GM18519 (cell line): ENCODE measurements at regions not wholly inside any gene's neighbourhood (a gene's known extent, or its start where the extent isn't known, plus 50 kb on each side); places are given as distances from the start of the nearest gene placed in this dataset.
"Not testable (repeated sequence)": the region's sequence is repeated elsewhere in the genome, so short reads cannot be mapped to it uniquely, and the experiment has no call there.

Source experiments
- ATAC-seq: cut with Tn5 transposase; IDR thresholded peaks from one replicate; pipeline ENCODE4 v1.9.1; 2021; ENCODE audit warnings: mild to moderate bottlenecking, moderate library complexity; ENCODE audit not compliant: unreplicated experiment, low FRiP score

GRCh38 chr10:17538941-17539340 lies 78.2 kb downstream of the HACD1 start:
- ATAC-seq: no peak

DNA sequence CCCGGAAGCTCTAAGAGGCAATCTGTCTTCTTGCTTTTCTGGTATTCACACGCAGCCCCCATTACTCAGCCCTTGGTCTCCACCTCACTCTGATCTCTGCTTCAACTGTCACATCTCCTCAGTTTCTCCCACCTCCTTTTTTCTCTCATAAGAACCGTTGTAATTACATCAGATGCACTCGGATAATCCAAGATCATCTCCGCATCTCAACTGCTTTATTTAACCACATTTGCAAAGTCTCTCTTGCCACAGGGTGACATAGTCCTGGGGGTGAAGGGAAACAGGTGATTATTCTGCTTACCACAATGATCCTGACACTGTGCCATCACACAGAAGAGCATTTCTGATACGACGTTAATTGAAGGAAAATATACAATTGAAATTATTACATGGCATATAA lies 79.9 kb downstream of the HACD1 start:
- ATAC-seq: no peak

DNA sequence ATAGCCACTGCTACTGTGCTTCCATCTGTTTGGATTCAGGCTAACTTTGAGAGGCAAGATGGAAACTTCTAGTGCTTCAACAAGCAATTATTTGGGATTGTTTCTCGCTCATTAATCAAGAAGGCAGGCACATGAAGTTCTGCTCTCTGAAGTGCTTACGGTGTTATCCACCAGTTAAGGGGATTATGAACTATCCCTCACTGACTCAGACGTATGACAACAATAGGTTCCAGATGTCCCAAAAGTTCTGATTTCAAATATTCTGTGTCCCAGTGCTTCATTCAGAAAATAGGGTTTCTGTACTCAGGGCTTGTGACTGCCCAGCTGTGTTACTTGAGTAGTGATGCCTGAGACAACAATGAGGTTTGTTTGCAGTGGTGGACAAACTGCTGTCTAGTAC lies 81.0 kb downstream of the HACD1 start:
- ATAC-seq: no peak

DNA sequence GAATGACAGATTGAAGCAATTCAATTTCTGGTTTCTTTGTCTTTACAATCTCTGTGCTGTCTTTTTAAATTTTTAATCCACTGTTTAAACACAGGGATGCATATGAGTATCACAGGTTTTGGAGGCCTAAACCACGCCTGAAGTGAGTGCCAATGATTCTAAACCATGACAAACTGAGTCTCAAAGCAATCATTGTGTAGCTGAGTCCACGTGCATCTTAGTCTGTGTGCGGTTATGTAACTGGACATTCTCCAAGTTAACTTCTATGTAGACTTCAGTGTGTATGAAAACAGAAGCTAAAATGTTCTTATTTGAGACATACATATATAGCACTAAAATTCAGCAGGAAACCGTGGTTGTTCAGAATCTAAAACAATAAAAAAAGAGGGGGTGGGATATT lies 79.3 kb upstream of the ST8SIA6 start:
- ATAC-seq: no peak

GRCh38 chr10:17528306-17528862 lies 74.0 kb upstream of the ST8SIA6 start:
- ATAC-seq: no peak

DNA sequence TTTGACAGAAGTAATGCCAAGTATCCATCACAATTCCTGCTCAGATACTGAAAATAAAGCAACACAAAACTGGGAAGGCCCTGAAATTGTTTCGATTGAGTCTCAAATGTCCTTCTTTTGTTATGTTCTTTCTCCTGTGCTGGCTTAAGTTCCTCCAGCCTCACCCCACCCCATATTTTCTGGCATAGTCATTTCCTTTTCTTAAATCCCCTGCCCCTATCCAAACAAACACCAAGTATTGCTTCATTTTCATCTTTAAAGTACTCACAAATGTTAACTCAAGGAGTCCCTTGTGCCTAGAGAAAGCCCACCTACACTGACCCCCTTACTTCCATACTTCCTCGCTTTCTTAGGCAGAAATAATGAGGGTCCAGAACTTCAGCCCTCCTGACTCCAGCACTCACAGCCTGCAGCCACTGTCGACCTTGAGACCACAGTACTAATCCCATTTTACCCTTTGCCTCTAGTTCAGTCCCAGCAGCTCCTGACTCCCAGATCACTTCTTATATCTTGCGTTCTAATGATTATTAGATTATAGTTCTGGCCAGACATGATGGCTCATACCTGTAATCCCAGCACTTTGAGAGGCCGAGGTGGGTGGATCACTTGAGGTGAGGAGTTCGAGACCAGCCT lies 73.2 kb upstream of the ST8SIA6 start:
- no peak for ATAC-seq

DNA sequence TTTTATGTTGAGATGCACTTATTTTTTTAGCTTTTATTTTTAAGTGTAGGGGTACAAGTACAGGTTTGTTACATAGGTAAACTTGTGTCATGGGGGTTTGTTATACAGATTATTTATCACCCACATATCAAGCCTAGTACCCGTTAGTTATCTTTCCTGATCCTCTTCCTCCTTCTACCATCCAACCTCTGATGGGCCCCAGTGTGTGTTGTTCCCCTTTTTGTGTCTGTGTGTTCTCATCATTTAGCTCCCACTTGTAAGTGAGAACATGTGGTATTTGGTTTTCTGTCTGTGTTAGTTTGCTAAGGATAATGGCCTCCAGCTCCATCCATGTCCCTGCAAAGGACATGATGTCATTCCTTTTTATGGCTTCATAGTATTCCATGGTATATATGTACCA lies 72.2 kb upstream of the ST8SIA6 start:
- not testable (repeated sequence) for ATAC-seq

GRCh38 chr10:17523917-17524316 lies 69.5 kb upstream of the ST8SIA6 start:
- ATAC-seq: no peak

GRCh38 chr10:17523246-17523753 lies 68.9 kb upstream of the ST8SIA6 start:
- no peak for ATAC-seq

DNA sequence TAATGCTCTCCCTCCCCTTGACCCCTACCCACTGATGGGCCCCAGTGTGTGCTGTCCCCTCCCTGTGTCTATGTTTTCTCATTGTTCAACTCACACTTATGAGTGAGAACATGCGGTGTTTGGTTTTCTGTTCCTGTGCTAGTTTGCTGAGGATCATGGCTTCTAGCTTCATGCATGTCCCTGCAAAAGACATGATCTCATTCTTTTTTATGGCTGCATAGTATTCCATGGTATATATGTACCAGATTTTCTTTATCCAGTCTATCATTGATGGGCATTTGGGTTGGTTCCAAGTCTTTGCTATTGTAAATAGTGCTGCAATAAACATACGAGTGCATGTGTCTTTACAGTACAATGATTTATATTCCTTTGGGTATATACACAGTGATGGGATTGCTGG lies 67.9 kb upstream of the ST8SIA6 start:
- ATAC-seq: not testable (repeated sequence)

GRCh38 chr10:17519457-17519856 lies 65.1 kb upstream of the ST8SIA6 start:
- ATAC-seq: no peak

DNA sequence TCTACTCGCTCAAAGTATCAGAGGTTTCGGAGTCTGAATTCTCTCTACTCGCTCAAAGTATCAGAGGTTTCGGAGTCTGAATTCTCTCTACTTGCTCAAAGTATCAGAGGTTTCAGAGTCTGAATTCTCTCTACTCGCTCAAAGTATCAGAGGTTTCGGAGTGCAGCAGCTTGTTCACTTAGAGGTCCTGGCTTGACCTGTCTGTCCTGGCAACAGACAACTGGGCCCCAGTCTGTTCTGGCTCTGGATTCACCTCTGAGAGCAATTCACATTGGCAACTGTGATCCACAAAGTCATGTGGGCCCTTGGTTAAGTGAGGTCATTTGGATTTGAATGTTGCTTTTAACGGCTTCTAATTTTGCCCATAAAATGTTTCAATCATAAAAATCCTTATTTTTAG lies 63.9 kb upstream of the ST8SIA6 start:
- ATAC-seq: no peak

GRCh38 chr10:17516376-17516775 lies 62.0 kb upstream of the ST8SIA6 start:
- ATAC-seq: no peak

DNA sequence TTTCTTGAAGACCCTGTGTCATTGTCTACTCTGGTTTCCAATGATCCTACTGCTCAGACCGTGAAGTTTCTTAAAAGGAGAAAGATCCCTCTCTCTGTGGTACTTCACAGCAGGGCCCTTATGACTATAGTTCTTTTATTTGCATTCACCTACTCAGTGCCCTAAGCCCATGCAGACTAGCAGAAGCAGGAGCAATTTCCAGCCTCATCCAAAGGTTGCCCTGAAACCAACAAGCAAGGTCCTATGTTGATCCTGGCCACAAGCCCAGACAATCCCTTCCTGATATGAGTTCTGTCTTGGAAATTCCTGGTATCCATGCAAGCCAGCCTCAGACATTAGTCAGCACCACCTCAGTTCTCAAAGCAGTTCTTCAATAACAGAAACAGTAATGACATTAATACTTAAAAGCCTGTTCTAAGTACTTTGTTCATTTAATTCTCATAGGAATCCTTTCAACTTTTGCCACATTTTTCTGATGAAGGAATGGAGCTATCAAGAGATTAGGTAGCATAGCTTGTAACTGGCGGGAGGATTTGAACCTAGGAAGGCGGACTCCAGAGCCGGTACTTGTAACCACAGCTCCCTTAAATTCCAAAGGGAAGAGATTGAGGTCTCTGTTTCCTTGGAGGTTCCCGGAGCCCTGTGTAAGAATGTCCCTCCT lies 58.1 kb upstream of the ST8SIA6 start:
- no peak for ATAC-seq

GRCh38 chr10:17510242-17510908 lies 56.0 kb upstream of the ST8SIA6 start:
- peak; percentile 69 for ATAC-seq

DNA sequence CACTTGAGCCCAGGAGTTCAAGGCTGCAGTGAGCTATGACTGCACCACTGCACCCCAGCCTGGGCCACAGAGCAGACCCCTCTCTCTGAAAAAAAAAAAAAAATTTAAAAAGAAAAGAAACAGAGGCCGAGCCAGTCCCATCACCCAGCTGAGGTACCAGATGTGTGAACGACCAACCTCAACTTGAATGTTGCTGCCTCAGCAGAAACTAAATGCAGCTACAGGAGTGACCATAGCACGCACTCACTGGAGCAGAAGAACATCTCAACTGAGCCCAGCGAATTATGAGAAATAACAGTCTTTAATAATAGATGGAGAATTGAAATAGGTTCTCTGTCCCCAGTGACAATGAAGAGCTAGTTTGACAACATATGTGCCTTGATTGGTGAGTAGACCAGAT lies 53.1 kb upstream of the ST8SIA6 start:
- no peak for ATAC-seq

- ATAC-seq: no peak
These were observed 52.6 kb upstream of the ST8SIA6 start for GRCh38 chr10:17506856-17507471.

DNA sequence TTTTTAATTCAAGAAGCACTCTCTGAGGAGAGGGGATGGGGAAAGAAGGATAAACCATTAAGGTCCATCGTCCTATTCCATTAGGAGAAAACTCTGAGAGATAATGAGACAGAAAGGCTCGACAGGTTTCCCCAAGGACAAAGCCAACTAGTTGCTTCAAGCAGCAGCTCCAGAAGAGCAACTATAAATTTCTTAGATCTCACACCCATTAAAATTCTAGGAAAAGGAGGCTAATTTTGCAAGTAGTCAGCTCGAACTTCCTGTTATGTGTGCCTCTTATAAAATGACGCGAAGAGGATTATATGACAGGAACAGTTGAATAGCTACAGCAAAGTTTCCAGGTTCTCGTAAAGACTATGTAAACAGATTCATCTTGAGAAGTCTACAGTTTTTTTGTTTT lies 52.0 kb upstream of the ST8SIA6 start:
- no peak for ATAC-seq

GRCh38 chr10:17504547-17505245 lies 50.3 kb upstream of the ST8SIA6 start:
- ATAC-seq: no peak
